ENCODE measurements at regions not wholly inside any gene's neighbourhood (a gene's known extent, or its start where the extent isn't known, plus 50 kb on each side); places are given as distances from the start of the nearest gene placed in this dataset.

- DNase-seq (ENCODE audit: low read depth in 2 of 3, low spot score in 1 of 3) = no peak
Observed at GRCh38 chr4:79088946-79089691, 149.9 kb upstream of the PAQR3 start.

- DNase-seq (ENCODE audit: low read depth in 2 of 3, low spot score in 1 of 3) = no peak
Observed at GRCh38 chr4:79087071-79087470, 147.8 kb upstream of the PAQR3 start.

GRCh38 chr4:79083406-79084010 lies 144.3 kb upstream of the PAQR3 start:
- DNase-seq (ENCODE audit: low read depth in 2 of 3, low spot score in 1 of 3) = no peak

DNA sequence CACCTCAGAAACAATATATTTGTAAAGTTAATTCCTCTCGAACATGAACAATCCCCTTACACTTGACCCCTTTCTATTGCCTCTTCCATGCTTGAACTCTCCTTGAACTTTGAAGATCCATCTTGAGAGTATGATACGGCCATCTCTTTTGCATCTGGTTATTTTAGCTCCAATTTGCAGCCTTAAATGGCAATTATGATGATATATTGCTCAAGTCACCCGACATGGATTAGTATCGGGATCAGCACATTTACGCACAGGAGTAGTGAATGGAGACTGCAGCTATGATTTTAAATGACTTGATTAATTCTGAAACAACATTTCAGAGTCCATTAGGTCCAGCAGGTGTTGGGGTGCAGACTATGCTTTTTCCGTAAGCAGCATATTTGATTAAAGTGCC lies 143.8 kb upstream of the PAQR3 start:
- no peak for DNase-seq (ENCODE audit: low read depth in 2 of 3, low spot score in 1 of 3)

DNA sequence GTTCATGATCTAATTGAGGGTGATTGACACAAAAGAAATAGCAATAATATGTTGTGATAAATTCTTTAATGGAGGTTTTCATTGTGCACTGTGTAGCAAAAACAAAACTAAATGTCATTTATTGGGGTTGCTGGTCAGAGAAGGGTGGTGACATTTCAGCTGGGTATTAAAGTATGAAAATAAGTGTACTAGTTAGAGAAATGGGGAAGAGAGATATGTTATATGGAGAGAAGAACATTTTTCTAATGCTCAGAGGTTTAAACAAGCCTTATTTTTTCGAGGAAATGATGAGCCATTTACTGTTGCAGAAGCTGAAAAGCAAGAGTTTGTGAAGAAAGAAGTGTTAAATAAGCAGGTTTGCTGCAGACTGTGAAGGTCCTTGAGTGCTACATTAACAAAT lies 142.7 kb upstream of the PAQR3 start:
- DNase-seq (ENCODE audit: low read depth in 2 of 3, low spot score in 1 of 3) = no peak

DNA sequence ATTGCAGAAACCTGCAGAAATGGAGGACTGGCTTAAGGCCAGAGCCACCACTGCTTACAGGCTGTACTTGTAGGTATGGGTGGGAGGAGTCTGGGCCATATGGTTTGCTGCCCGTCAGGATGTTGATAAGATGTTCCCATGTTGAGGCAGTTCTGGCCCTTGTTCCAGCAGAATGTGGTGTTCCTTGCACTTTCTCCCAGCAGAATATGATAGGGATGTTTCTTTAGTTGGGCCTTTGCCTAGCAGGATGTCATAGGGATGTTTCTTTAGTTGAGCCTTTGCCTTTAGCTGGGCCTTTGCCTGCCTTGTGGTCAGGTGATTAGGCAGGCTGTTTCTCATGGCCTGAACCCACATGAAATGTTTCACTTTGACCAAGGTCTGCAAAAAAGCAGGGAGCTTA lies 139.1 kb upstream of the PAQR3 start:
- DNase-seq (ENCODE audit: low read depth in 2 of 3, low spot score in 1 of 3) = no peak

- DNase-seq (ENCODE audit: low read depth in 2 of 3, low spot score in 1 of 3) = no peak
Observed at GRCh38 chr4:79074040-79074439, 134.8 kb upstream of the PAQR3 start.

- DNase-seq (ENCODE audit: low read depth in 2 of 3, low spot score in 1 of 3) = no peak
Observed at GRCh38 chr4:79073471-79073870, 134.2 kb upstream of the PAQR3 start.

DNA sequence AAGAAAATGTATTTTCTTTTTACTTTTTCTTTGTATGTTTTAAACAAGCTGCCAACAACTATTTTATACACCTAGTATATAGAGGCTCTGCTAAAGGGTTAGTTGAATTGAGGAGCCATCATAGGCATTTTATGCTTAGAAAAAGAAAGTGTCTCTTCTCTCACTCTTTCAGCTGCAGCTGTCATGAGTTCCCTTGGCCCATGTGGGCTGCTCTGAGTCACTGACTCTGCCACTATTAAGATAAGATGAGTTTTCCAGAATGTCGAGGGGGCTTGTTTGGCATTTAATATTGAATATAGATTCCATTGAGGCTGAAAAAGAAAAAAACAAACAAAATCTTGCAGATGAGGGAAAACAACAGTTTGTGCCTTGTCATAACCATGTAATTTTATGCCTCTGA lies 126.0 kb upstream of the PAQR3 start:
- no peak for DNase-seq (ENCODE audit: low read depth in 2 of 3, low spot score in 1 of 3)

- DNase-seq (ENCODE audit: low read depth in 2 of 3, low spot score in 1 of 3) = no peak
Observed at GRCh38 chr4:79064806-79065205, 125.6 kb upstream of the PAQR3 start.

GRCh38 chr4:79059631-79060399 lies 120.6 kb upstream of the PAQR3 start:
- no peak for DNase-seq (ENCODE audit: low read depth in 2 of 3, low spot score in 1 of 3)

GRCh38 chr4:79057772-79058171 lies 118.5 kb upstream of the PAQR3 start:
- no peak for DNase-seq (ENCODE audit: low read depth in 2 of 3, low spot score in 1 of 3)

- DNase-seq (ENCODE audit: low read depth in 2 of 3, low spot score in 1 of 3) = no peak
Observed at GRCh38 chr4:79053754-79054153, 114.5 kb upstream of the PAQR3 start.

- no peak for DNase-seq (ENCODE audit: low read depth in 2 of 3, low spot score in 1 of 3)
Observed at GRCh38 chr4:79050541-79050880, 111.3 kb upstream of the PAQR3 start.

- no peak for DNase-seq (ENCODE audit: low read depth in 2 of 3, low spot score in 1 of 3)
Observed at GRCh38 chr4:79049840-79050540, 110.8 kb upstream of the PAQR3 start.

GRCh38 chr4:79048878-79049277 lies 109.6 kb upstream of the PAQR3 start:
- no peak for DNase-seq (ENCODE audit: low read depth in 2 of 3, low spot score in 1 of 3)

DNA sequence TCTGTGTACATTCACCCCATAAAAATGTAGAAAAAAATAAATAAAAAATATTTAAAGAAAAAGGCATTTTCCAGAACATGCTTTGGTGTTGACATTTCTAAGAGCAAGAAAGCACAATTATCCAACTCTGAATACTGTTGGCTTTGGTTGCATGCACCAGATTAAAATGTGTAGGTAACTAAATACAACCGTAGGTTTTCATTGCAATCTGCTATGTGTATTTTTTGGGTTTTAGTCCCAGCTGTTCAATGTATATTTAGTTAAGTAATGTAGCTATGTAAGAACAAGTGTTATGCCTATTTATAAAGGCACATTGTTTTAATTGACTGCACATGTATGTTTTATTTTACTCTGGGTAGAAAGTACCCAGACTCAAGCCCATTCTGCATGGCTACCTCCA lies 108.1 kb upstream of the PAQR3 start:
- no peak for DNase-seq (ENCODE audit: low read depth in 2 of 3, low spot score in 1 of 3)

GRCh38 chr4:79046016-79046592 lies 106.9 kb upstream of the PAQR3 start:
- no peak for DNase-seq (ENCODE audit: low read depth in 2 of 3, low spot score in 1 of 3)

DNA sequence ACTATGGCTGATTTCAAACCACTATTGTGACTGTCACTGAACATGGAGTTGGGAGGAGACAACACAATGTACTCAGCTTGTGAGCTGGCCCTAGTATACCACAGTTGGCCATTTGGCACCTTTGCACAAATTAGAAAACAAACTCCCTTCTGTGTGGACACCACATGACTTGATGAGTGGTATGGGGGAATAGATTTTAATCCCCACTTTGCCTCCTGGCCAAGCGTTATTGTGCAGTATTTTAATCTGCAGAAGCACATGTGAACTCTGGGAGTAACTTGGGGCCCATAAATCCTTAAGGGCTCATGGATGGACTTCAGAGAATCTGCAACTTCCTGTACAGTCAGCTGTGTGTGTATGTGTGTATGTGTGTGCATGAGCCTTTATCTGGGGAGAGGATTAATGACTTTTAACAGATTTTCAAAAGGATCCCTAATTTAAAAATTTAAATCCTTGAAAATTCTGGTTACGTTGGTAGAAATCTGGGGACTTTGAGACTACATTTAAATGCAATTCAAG lies 105.0 kb upstream of the PAQR3 start:
- no peak for DNase-seq (ENCODE audit: low read depth in 2 of 3, low spot score in 1 of 3)

- DNase-seq (ENCODE audit: low read depth in 2 of 3, low spot score in 1 of 3) = no peak
Observed at GRCh38 chr4:79043138-79043537, 103.9 kb upstream of the PAQR3 start.

DNA sequence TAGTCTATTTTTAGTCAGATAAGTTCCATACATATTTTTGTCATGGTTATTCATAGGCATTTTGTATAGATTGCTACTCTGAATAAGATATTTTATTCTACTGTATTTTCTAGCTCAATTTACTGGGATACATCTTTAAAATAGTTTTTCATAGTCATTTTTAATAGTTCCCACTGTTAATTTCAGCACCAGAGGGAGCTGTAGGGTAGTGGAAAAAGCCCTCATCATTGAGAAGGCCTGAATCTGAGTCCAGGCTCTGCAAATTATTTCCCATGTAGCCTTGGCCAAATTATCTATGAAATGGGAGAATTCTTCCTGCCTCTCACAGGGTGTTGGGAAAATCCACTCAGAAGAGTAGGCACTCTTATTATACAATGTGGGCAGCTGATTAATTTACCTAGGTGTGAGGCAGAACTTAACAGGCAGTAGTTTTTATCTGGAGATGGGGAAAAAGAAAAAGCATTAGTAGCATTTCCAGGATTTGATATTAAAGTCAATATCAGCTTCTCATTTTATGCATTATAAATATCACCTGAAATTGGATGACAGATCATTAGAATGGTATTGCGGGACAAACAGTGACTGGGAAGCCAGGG lies 102.9 kb upstream of the PAQR3 start:
- peak in 1 of 3 donors; percentile 2 for DNase-seq (ENCODE audit: low read depth in 2 of 3, low spot score in 1 of 3)
